Esophagus muscularis mucosa (tissue), 4 donors: ENCODE measurements at regions not wholly inside any gene's neighbourhood (a gene's known extent, or its start where the extent isn't known, plus 50 kb on each side); places are given as distances from the start of the nearest gene placed in this dataset.
"Not testable (repeated sequence)": the region's sequence is repeated elsewhere in the genome, so short reads cannot be mapped to it uniquely, and the experiment has no call there.

Source experiments
- CTCF ChIP-seq, 3 experiments: fragments of 200-600 bp in 2 of 3; fragments of 450-650 bp in 1 of 3; sonication (generic) in 2 of 3; IDR thresholded peaks; one replicate each; pipeline ENCODE4 v1.5.1; 2017 to 2019; ENCODE audit warnings: antibody characterized with exemption in 3 of 3, mild to moderate bottlenecking in 2 of 3, moderate library complexity in 1 of 3
- EP300 ChIP-seq: sonication (generic); formaldehyde crosslinking; IDR thresholded peaks from one replicate; pipeline ENCODE4 v1.6.1; 2017; ENCODE audit warnings: antibody characterized with exemption
- POLR2A ChIP-seq: fragments of 450-650 bp; IDR thresholded peaks from one replicate; pipeline ENCODE4 v1.6.1; 2017; ENCODE audit warnings: antibody characterized with exemption, moderate library complexity, mild to moderate bottlenecking, low read depth

- TF ChIP-seq CTCF (IDR thresholded peaks at IDR 0.05); POLR2A; EP300: not testable (repeated sequence)
Observed at GRCh38 chr6:167421944-167422343, 97.1 kb downstream of the TTLL2 start.
